Activated B cell treated with CpG ODN at 0.5 μM for 24 hours (primary cell): ENCODE measurements at regions not wholly inside any gene's neighbourhood (a gene's known extent, or its start where the extent isn't known, plus 50 kb on each side); places are given as distances from the start of the nearest gene placed in this dataset.

Experiments
- ATAC-seq: fragments of 200-7000 bp; cut with Tn5 transposase; one replicate; pipeline ENCODE4 v1.10.0; 2021; ENCODE audit warnings: low read depth, mild to moderate bottlenecking, moderate library complexity
- CTCF ChIA-PET: fragments of 350-600 bp; sonication (Branson Sonifier 250); formaldehyde crosslinking; loops from one replicate; lab custom pipeline; 2021; ENCODE audit warnings: antibody characterized with exemption; lab: Charles Lee
- POLR2A ChIA-PET: fragments of 350-600 bp; sonication (Branson Sonifier 250); formaldehyde crosslinking; loops from one replicate; lab custom pipeline; 2021; ENCODE audit warnings: antibody characterized with exemption; lab: Charles Lee
- DNase-seq: peaks from one replicate; pipeline ENCODE4 v3.0.0; 2022
- H3K27ac Mint-ChIP-seq: one replicate; pipeline ENCODE4 v1.8.0; 2020; ENCODE audit warnings: mixed read lengths
- H3K27me3 Mint-ChIP-seq: one replicate; pipeline ENCODE4 v1.8.0; 2021; ENCODE audit warnings: mixed read lengths
- H3K36me3 Mint-ChIP-seq: one replicate; pipeline ENCODE4 v1.8.0; 2021; ENCODE audit warnings: low read depth, mixed read lengths
- H3K4me1 Mint-ChIP-seq: one replicate; pipeline ENCODE4 v1.8.0; 2021; ENCODE audit warnings: mixed read lengths
- H3K4me3 Mint-ChIP-seq: one replicate; pipeline ENCODE4 v1.8.0; 2020; ENCODE audit warnings: mild to moderate bottlenecking, mixed read lengths
- H3K9me3 Mint-ChIP-seq: one replicate; pipeline ENCODE4 v1.8.0; 2020; ENCODE audit warnings: mixed read lengths
- CTCF ChIP-seq: fragments of 200-600 bp; IDR thresholded peaks from one replicate; pipeline ENCODE4 v1.8.0; 2022; ENCODE audit warnings: antibody characterized with exemption, mild to moderate bottlenecking
- intact Hi-C: fragments of 100-400 bp; cut with micrococcal nuclease; formaldehyde crosslinking; loops from one replicate; pipeline ENCODE4 v1.15.1; 2024

GRCh38 chr20:40591536-40591935 is 97.5 kb downstream of the MAFB start:
- H3K36me3 Mint-ChIP-seq = no peaks in the 10 kb centered on the region
- CTCF ChIA-PET = no interaction called here
- DNase-seq = no peak
- no peaks in the 10 kb centered on the region for H3K4me1 Mint-ChIP-seq
- peaks cover 31% of the 10 kb centered on the region for H3K27me3 Mint-ChIP-seq
- no peak overlapping the region for H3K27ac Mint-ChIP-seq
- no peak for ATAC-seq
- no peaks in the 10 kb centered on the region for H3K9me3 Mint-ChIP-seq
- no peak for TF ChIP-seq CTCF
- H3K4me3 Mint-ChIP-seq = no peak overlapping the region
- intact Hi-C loops = no loop called here
- POLR2A ChIA-PET = no interaction called here

DNA sequence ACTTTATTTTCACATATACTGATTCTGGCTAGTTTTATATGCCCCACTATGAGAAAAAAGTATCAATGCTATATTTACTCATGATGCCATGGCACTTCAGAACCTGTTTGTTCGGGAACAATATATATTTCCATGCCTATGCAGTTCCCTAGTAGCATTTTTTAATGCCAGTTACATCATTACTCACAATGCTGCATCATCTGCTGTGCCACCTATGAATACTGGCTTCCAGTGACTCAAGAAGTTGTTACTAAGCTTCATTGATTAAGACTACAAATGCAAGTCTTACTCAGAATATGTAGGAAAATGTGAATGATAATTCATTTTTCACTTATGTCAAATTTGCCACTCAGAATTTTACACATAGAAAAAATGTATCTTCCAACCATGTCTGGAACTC is 97.9 kb downstream of the MAFB start:
- Mint-ChIP-seq H3K9me3 (no peaks in the 10 kb centered on the region), H3K36me3 (no peaks in the 10 kb centered on the region), H3K4me3 (no peak overlapping the region), H3K27ac (no peak overlapping the region), H3K4me1 (no peaks in the 10 kb centered on the region), H3K27me3 (peaks cover 31% of the 10 kb centered on the region)
- no peak for DNase-seq
- no peak for TF ChIP-seq CTCF
- intact Hi-C loops = no loop called here
- ChIA-PET POLR2A (no interaction called here), CTCF (no interaction called here)
- no peak for ATAC-seq

DNA sequence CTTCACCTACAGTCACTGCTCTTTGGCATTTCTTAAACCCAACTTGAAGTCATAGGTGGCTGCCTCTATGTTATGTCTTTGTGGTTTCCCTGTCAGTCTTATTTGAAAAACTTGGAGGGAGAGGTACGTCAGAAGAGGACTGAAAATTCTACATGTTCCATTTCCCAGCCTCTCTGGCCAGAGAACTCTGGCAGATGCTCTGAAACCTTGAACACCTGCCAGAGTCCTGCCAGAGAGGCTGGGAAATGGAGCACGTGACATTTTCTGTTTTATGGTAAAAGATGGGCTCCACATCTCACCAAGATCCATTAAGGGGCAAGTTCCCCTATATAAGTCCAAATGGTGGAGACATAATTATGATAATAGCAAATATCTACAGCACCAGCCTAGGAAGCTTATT is 99.5 kb downstream of the MAFB start:
- Mint-ChIP-seq H3K36me3 (no peaks in the 10 kb centered on the region), H3K9me3 (no peaks in the 10 kb centered on the region), H3K27me3 (peaks cover 27% of the 10 kb centered on the region), H3K4me3 (no peak overlapping the region), H3K27ac (no peak overlapping the region), H3K4me1 (no peaks in the 10 kb centered on the region)
- POLR2A ChIA-PET = no interaction called here
- DNase-seq = no peak
- no peak for ATAC-seq
- intact Hi-C loops = no loop called here
- no peak for TF ChIP-seq CTCF
- CTCF ChIA-PET = no interaction called here

DNA sequence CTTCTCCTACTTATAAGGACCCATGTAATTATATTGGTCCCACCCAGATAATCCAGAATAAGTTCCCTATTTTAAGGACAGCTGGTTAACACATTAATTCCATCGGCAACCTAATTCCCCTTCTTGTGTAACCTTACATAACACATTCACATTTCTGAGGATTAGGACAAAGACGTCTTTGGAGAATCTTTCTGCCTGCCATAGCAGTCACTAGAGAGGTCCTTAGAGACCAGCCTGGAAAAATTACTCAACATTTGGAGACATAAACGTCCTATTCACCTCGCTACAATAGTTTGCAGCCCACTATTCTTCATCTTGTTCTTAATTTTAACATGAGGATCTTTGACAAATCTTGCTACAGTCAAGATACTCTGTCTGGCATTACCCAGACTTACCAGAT is 100.1 kb downstream of the MAFB start:
- POLR2A ChIA-PET = no interaction called here
- Mint-ChIP-seq H3K27me3 (peaks cover 27% of the 10 kb centered on the region), H3K9me3 (no peaks in the 10 kb centered on the region), H3K36me3 (no peaks in the 10 kb centered on the region), H3K4me3 (no peak overlapping the region), H3K27ac (no peak overlapping the region), H3K4me1 (no peaks in the 10 kb centered on the region)
- no peak for DNase-seq
- TF ChIP-seq CTCF = no peak
- ATAC-seq = no peak
- intact Hi-C loops = no loop called here
- CTCF ChIA-PET = no interaction called here

GRCh38 chr20:40587038-40587437 is 102.0 kb downstream of the MAFB start:
- H3K9me3 Mint-ChIP-seq = no peaks in the 10 kb centered on the region
- peaks cover 20% of the 10 kb centered on the region for H3K27me3 Mint-ChIP-seq
- H3K4me1 Mint-ChIP-seq = no peaks in the 10 kb centered on the region
- ATAC-seq = no peak
- no peak overlapping the region for H3K4me3 Mint-ChIP-seq
- H3K36me3 Mint-ChIP-seq = no peaks in the 10 kb centered on the region
- no peak overlapping the region for H3K27ac Mint-ChIP-seq
- no peak for DNase-seq
- intact Hi-C loops = no loop called here
- TF ChIP-seq CTCF = no peak
- CTCF ChIA-PET = no interaction called here
- POLR2A ChIA-PET = no interaction called here
